Ovary (tissue), 3 donors: ENCODE measurements at regions not wholly inside any gene's neighbourhood (a gene's known extent, or its start where the extent isn't known, plus 50 kb on each side); places are given as distances from the start of the nearest gene placed in this dataset.

ENCODE experiments used
- CTCF ChIP-seq, 3 donors: fragments of 450-650 bp in 2 of 3; fragments of 200-600 bp in 1 of 3; IDR thresholded peaks; one replicate each; pipeline versions ENCODE4 v1.5.1 to v1.8.0; 2016 to 2022; ENCODE audit warnings: antibody characterized with exemption in 3 of 3, mild to moderate bottlenecking in 1 of 3
- EP300 ChIP-seq: sonication (generic); formaldehyde crosslinking; IDR thresholded peaks from one replicate; pipeline ENCODE4 v1.6.1; 2017; ENCODE audit warnings: antibody characterized with exemption
- POLR2A ChIP-seq: fragments of 450-650 bp; IDR thresholded peaks from one replicate; pipeline ENCODE4 v1.6.1; 2017; ENCODE audit warnings: antibody characterized with exemption, mild to moderate bottlenecking, moderate library complexity
- donor health status: DM: no; HTN: no; CAD: no.

GRCh38 chr1:81379430-81379829, 421.3 kb upstream of the ADGRL2 start:
- TF ChIP-seq CTCF (IDR thresholded peaks at IDR 0.05) (no peak), EP300 (no peak), POLR2A (no peak)
